ENCODE measurements at regions not wholly inside any gene's neighbourhood (a gene's known extent, or its start where the extent isn't known, plus 50 kb on each side); places are given as distances from the start of the nearest gene placed in this dataset.

- H3K27ac ChIP-seq = no peak overlapping the region
- no peaks in the 10 kb centered on the region for H3K9me2 ChIP-seq (ENCODE audit: insufficient read depth)
- no peaks in the 10 kb centered on the region for H3K27me3 ChIP-seq (ENCODE audit: insufficient read depth, low read depth)
- intact Hi-C loops (cut with micrococcal nuclease; ENCODE audit: unreplicated experiment) = no loop called here
- no peak overlapping the region for H3K4me2 ChIP-seq
- no peaks in the 10 kb centered on the region for H3K79me2 ChIP-seq (ENCODE audit: low read depth)
- H3K4me1 ChIP-seq (replicated peaks; ENCODE audit: insufficient read depth) = no peaks in the 10 kb centered on the region
- no peaks in the 10 kb centered on the region for H3F3A ChIP-seq (ENCODE audit: insufficient read depth, low read depth)
- no peak overlapping the region for H2AFZ ChIP-seq
- TF ChIP-seq EZH2 (IDR thresholded peaks at IDR 0.05; ENCODE audit: low read depth) = no peak
- TF ChIP-seq, protein P1, sequence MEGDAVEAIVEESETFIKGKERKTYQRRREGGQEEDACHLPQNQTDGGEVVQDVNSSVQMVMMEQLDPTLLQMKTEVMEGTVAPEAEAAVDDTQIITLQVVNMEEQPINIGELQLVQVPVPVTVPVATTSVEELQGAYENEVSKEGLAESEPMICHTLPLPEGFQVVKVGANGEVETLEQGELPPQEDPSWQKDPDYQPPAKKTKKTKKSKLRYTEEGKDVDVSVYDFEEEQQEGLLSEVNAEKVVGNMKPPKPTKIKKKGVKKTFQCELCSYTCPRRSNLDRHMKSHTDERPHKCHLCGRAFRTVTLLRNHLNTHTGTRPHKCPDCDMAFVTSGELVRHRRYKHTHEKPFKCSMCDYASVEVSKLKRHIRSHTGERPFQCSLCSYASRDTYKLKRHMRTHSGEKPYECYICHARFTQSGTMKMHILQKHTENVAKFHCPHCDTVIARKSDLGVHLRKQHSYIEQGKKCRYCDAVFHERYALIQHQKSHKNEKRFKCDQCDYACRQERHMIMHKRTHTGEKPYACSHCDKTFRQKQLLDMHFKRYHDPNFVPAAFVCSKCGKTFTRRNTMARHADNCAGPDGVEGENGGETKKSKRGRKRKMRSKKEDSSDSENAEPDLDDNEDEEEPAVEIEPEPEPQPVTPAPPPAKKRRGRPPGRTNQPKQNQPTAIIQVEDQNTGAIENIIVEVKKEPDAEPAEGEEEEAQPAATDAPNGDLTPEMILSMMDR (conservative IDR thresholded peaks at IDR 0.05) = no peak
- CTCF ChIA-PET = no interaction called here
- no TSS peak for BruUV-seq (replicated peaks)
- H3K4me3 ChIP-seq = no peak overlapping the region
- POLR2A ChIA-PET (ENCODE audit: unreplicated experiment) = no interaction called here
- H3K36me3 ChIP-seq (ENCODE audit: low read depth) = no peaks in the 10 kb centered on the region
- no peaks in the 10 kb centered on the region for H4K20me1 ChIP-seq (ENCODE audit: insufficient read depth)
- no peak for DNase-seq
- H3K9me3 ChIP-seq (ENCODE audit: insufficient read depth, low read depth) = no peaks in the 10 kb centered on the region
Measured at GRCh38 chr4:137310166-137310565, 222.1 kb downstream of the PCDH18 start.

- H3K27me3 ChIP-seq (ENCODE audit: insufficient read depth, low read depth) = no peaks in the 10 kb centered on the region
- no peak overlapping the region for H3K4me3 ChIP-seq
- intact Hi-C loops (cut with micrococcal nuclease; ENCODE audit: unreplicated experiment) = no loop called here
- no peak for DNase-seq
- CTCF ChIA-PET = no interaction called here
- POLR2A ChIA-PET (ENCODE audit: unreplicated experiment) = no interaction called here
- H2AFZ ChIP-seq = no peak overlapping the region
- no TSS peak for BruUV-seq (replicated peaks)
- H4K20me1 ChIP-seq (ENCODE audit: insufficient read depth) = no peaks in the 10 kb centered on the region
- no peaks in the 10 kb centered on the region for H3K9me2 ChIP-seq (ENCODE audit: insufficient read depth)
- no peaks in the 10 kb centered on the region for H3F3A ChIP-seq (ENCODE audit: insufficient read depth, low read depth)
- no peaks in the 10 kb centered on the region for H3K79me2 ChIP-seq (ENCODE audit: low read depth)
- H3K9me3 ChIP-seq (ENCODE audit: insufficient read depth, low read depth) = no peaks in the 10 kb centered on the region
- H3K36me3 ChIP-seq (ENCODE audit: low read depth) = no peaks in the 10 kb centered on the region
- no peak overlapping the region for H3K4me2 ChIP-seq
- TF ChIP-seq, protein P1 (conservative IDR thresholded peaks at IDR 0.05) = no peak
- no peak for TF ChIP-seq EZH2 (IDR thresholded peaks at IDR 0.05; ENCODE audit: low read depth)
- no peak overlapping the region for H3K27ac ChIP-seq
- H3K4me1 ChIP-seq (replicated peaks; ENCODE audit: insufficient read depth) = no peaks in the 10 kb centered on the region
Measured at GRCh38 chr4:137309424-137309823, 222.9 kb downstream of the PCDH18 start.

DNA sequence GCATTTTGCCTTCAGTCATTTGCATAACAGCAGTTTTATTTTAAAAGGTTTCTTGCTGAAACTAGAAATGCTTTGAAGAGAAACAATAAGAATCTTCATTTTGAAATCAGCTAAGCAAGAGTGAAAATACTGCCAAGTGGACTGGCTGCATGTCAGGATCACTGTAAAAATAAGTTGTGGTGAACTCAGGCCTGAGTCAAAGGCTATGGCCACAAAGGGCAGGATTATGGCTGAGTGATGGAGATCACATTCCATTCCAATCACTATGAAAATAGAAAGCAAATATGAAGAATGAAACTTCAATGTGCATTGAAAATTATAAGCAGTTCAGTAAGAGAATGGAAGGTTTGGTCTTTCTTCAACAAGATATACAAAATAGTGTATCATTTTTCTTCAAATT lies 224.5 kb downstream of the PCDH18 start:
- Histone ChIP-seq H3K4me2 (no peak overlapping the region), H2AFZ (no peak overlapping the region), H3K4me3 (no peak overlapping the region), H4K20me1 (ENCODE audit: insufficient read depth) (no peaks in the 10 kb centered on the region), H3K36me3 (ENCODE audit: low read depth) (no peaks in the 10 kb centered on the region), H3K79me2 (ENCODE audit: low read depth) (no peaks in the 10 kb centered on the region), H3K9me3 (ENCODE audit: insufficient read depth, low read depth) (no peaks in the 10 kb centered on the region), H3K4me1 (replicated peaks; ENCODE audit: insufficient read depth) (no peaks in the 10 kb centered on the region), H3K27me3 (ENCODE audit: insufficient read depth, low read depth) (no peaks in the 10 kb centered on the region), H3F3A (ENCODE audit: insufficient read depth, low read depth) (no peaks in the 10 kb centered on the region), H3K27ac (no peak overlapping the region), H3K9me2 (ENCODE audit: insufficient read depth) (no peaks in the 10 kb centered on the region)
- intact Hi-C loops (cut with micrococcal nuclease; ENCODE audit: unreplicated experiment) = no loop called here
- BruUV-seq (replicated peaks) = no TSS peak
- ChIA-PET CTCF (no interaction called here), POLR2A (ENCODE audit: unreplicated experiment) (no interaction called here)
- TF ChIP-seq EZH2 (IDR thresholded peaks at IDR 0.05; ENCODE audit: low read depth) = no peak
- TF ChIP-seq, protein P1 (conservative IDR thresholded peaks at IDR 0.05) = no peak
- DNase-seq = no peak

Measured in PC-9 (cell line).